Muscle of back (tissue), 3 donors: ENCODE measurements at regions not wholly inside any gene's neighbourhood (a gene's known extent, or its start where the extent isn't known, plus 50 kb on each side); places are given as distances from the start of the nearest gene placed in this dataset.
A peak's percentile ranks its signal among the peaks of the same experiment; 100 is the strongest.

ENCODE experiments used
- DNase-seq, 3 donors: peaks; one replicate each; pipeline versions ENCODE4 v3.0.0 to v3.0.0-alpha.2; 2013

GRCh38 chr14:22304326-22304725 is 284.7 kb downstream of the DAD1 start:
- DNase-seq = no peak

- DNase-seq = no peak
Observed at GRCh38 chr14:22303589-22304195, 285.3 kb downstream of the DAD1 start.

- no peak for DNase-seq
Observed at GRCh38 chr14:22300646-22301045, 288.4 kb downstream of the DAD1 start.

- DNase-seq = no peak
Observed at GRCh38 chr14:22297376-22297775, 291.6 kb downstream of the DAD1 start.

GRCh38 chr14:22296722-22297121 is 292.3 kb downstream of the DAD1 start:
- peak in 1 of 3 donors; percentile 37 for DNase-seq

GRCh38 chr14:22296088-22296487 is 292.9 kb downstream of the DAD1 start:
- DNase-seq = no peak

GRCh38 chr14:22291406-22291805 is 297.6 kb downstream of the DAD1 start:
- DNase-seq = no peak

- DNase-seq = no peak
Observed at GRCh38 chr14:22289570-22289969, 299.5 kb downstream of the DAD1 start.

- no peak for DNase-seq
Observed at GRCh38 chr14:22285991-22286390, 303.0 kb downstream of the DAD1 start.

GRCh38 chr14:22282949-22283348 is 306.1 kb downstream of the DAD1 start:
- DNase-seq = no peak

GRCh38 chr14:22282417-22282816 is 306.6 kb downstream of the DAD1 start:
- DNase-seq = no peak

GRCh38 chr14:22281447-22281874 is 307.6 kb downstream of the DAD1 start:
- peak; percentile 42 to 81 (median 45) for DNase-seq

GRCh38 chr14:22280497-22281316 is 308.3 kb downstream of the DAD1 start:
- peak; percentile 34 to 83 (median 45) for DNase-seq

- DNase-seq = peak in 1 of 3 donors; percentile 46
Observed at GRCh38 chr14:22276913-22277816, 311.9 kb downstream of the DAD1 start.

GRCh38 chr14:22271838-22272799 is 316.9 kb downstream of the DAD1 start:
- DNase-seq = peak in 1 of 3 donors; percentile 52

- no peak for DNase-seq
Observed at GRCh38 chr14:22268875-22269274, 320.1 kb downstream of the DAD1 start.

- DNase-seq = no peak
Observed at GRCh38 chr14:22266683-22267082, 322.3 kb downstream of the DAD1 start.

GRCh38 chr14:22266142-22266442 is 322.9 kb downstream of the DAD1 start:
- no peak for DNase-seq

- peak in 1 of 3 donors; percentile 26 for DNase-seq
Observed at GRCh38 chr14:22265319-22266141, 323.5 kb downstream of the DAD1 start.

- no peak for DNase-seq
Observed at GRCh38 chr14:22264759-22265158, 324.3 kb downstream of the DAD1 start.
